ENCODE measurements at regions not wholly inside any gene's neighbourhood (a gene's known extent, or its start where the extent isn't known, plus 50 kb on each side); places are given as distances from the start of the nearest gene placed in this dataset.

- H3K36me3 ChIP-seq (ENCODE audit: control insufficient read depth, insufficient read depth, low read length) = no peaks in the 10 kb centered on the region
- no peaks in the 10 kb centered on the region for H3K4me1 ChIP-seq (ENCODE audit: control insufficient read depth, insufficient read depth, low read length)
- no peak overlapping the region for H3K9ac ChIP-seq (ENCODE audit: low read depth, low read length)
- no peaks in the 10 kb centered on the region for H3K27me3 ChIP-seq (ENCODE audit: control insufficient read depth, insufficient read depth, low read length)
- H3K4me3 ChIP-seq (ENCODE audit: low read depth, low read length) = no peak overlapping the region
- H3K27ac ChIP-seq (ENCODE audit: low read depth, low read length) = no peak overlapping the region
- no peaks in the 10 kb centered on the region for H3K9me3 ChIP-seq (ENCODE audit: control insufficient read depth, insufficient read depth, low read length)
Observed at GRCh38 chr1:219460081-219460895, 152.6 kb downstream of the ZC3H11B start.

GRCh38 chr1:219459351-219460080 is 153.4 kb downstream of the ZC3H11B start:
- H3K4me1 ChIP-seq (ENCODE audit: control insufficient read depth, insufficient read depth, low read length) = no peaks in the 10 kb centered on the region
- no peaks in the 10 kb centered on the region for H3K36me3 ChIP-seq (ENCODE audit: control insufficient read depth, insufficient read depth, low read length)
- H3K27me3 ChIP-seq (ENCODE audit: control insufficient read depth, insufficient read depth, low read length) = no peaks in the 10 kb centered on the region
- no peaks in the 10 kb centered on the region for H3K9me3 ChIP-seq (ENCODE audit: control insufficient read depth, insufficient read depth, low read length)
- no peak overlapping the region for H3K9ac ChIP-seq (ENCODE audit: low read depth, low read length)
- no peak overlapping the region for H3K4me3 ChIP-seq (ENCODE audit: low read depth, low read length)
- H3K27ac ChIP-seq (ENCODE audit: low read depth, low read length) = no peak overlapping the region

- Histone ChIP-seq H3K36me3 (ENCODE audit: control insufficient read depth, insufficient read depth, low read length) (no peaks in the 10 kb centered on the region), H3K4me3 (ENCODE audit: low read depth, low read length) (no peak overlapping the region), H3K27me3 (ENCODE audit: control insufficient read depth, insufficient read depth, low read length) (no peaks in the 10 kb centered on the region), H3K9ac (ENCODE audit: low read depth, low read length) (no peak overlapping the region), H3K9me3 (ENCODE audit: control insufficient read depth, insufficient read depth, low read length) (no peaks in the 10 kb centered on the region), H3K27ac (ENCODE audit: low read depth, low read length) (no peak overlapping the region), H3K4me1 (ENCODE audit: control insufficient read depth, insufficient read depth, low read length) (no peaks in the 10 kb centered on the region)
Observed at GRCh38 chr1:219446288-219446687, 166.6 kb downstream of the ZC3H11B start.

- Histone ChIP-seq H3K9me3 (ENCODE audit: control insufficient read depth, insufficient read depth, low read length) (no peaks in the 10 kb centered on the region), H3K9ac (ENCODE audit: low read depth, low read length) (no peak overlapping the region)
Observed at GRCh38 chr1:219445864-219446263, 167.0 kb downstream of the ZC3H11B start.

GRCh38 chr1:219444474-219444873 is 168.4 kb downstream of the ZC3H11B start:
- Histone ChIP-seq H3K27me3 (ENCODE audit: control insufficient read depth, insufficient read depth, low read length) (no peaks in the 10 kb centered on the region), H3K9ac (ENCODE audit: low read depth, low read length) (no peak overlapping the region), H3K27ac (ENCODE audit: low read depth, low read length) (no peak overlapping the region), H3K4me3 (ENCODE audit: low read depth, low read length) (no peak overlapping the region), H3K36me3 (ENCODE audit: control insufficient read depth, insufficient read depth, low read length) (no peaks in the 10 kb centered on the region), H3K4me1 (ENCODE audit: control insufficient read depth, insufficient read depth, low read length) (no peaks in the 10 kb centered on the region), H3K9me3 (ENCODE audit: control insufficient read depth, insufficient read depth, low read length) (no peaks in the 10 kb centered on the region)

More at GRCh38 chr1:219445864-219446263, 167.0 kb downstream of the ZC3H11B start:
- Histone ChIP-seq H3K4me1 (ENCODE audit: control insufficient read depth, insufficient read depth, low read length) (no peaks in the 10 kb centered on the region), H3K27ac (ENCODE audit: low read depth, low read length) (no peak overlapping the region), H3K4me3 (ENCODE audit: low read depth, low read length) (no peak overlapping the region), H3K27me3 (ENCODE audit: control insufficient read depth, insufficient read depth, low read length) (no peaks in the 10 kb centered on the region), H3K36me3 (ENCODE audit: control insufficient read depth, insufficient read depth, low read length) (no peaks in the 10 kb centered on the region)

GRCh38 chr1:219443763-219444162 is 169.1 kb downstream of the ZC3H11B start:
- no peaks in the 10 kb centered on the region for H3K9me3 ChIP-seq (ENCODE audit: control insufficient read depth, insufficient read depth, low read length)
- no peaks in the 10 kb centered on the region for H3K27me3 ChIP-seq (ENCODE audit: control insufficient read depth, insufficient read depth, low read length)
- H3K36me3 ChIP-seq (ENCODE audit: control insufficient read depth, insufficient read depth, low read length) = no peaks in the 10 kb centered on the region
- H3K27ac ChIP-seq (ENCODE audit: low read depth, low read length) = no peak overlapping the region
- no peak overlapping the region for H3K9ac ChIP-seq (ENCODE audit: low read depth, low read length)
- H3K4me1 ChIP-seq (ENCODE audit: control insufficient read depth, insufficient read depth, low read length) = no peaks in the 10 kb centered on the region
- no peak overlapping the region for H3K4me3 ChIP-seq (ENCODE audit: low read depth, low read length)

- Histone ChIP-seq H3K9me3 (ENCODE audit: control insufficient read depth, insufficient read depth, low read length) (no peaks in the 10 kb centered on the region), H3K27ac (ENCODE audit: low read depth, low read length) (no peak overlapping the region), H3K4me3 (ENCODE audit: low read depth, low read length) (no peak overlapping the region), H3K9ac (ENCODE audit: low read depth, low read length) (no peak overlapping the region), H3K36me3 (ENCODE audit: control insufficient read depth, insufficient read depth, low read length) (no peaks in the 10 kb centered on the region), H3K27me3 (ENCODE audit: control insufficient read depth, insufficient read depth, low read length) (no peaks in the 10 kb centered on the region), H3K4me1 (ENCODE audit: control insufficient read depth, insufficient read depth, low read length) (no peaks in the 10 kb centered on the region)
Observed at GRCh38 chr1:219442611-219443061, 170.3 kb downstream of the ZC3H11B start.

DNA sequence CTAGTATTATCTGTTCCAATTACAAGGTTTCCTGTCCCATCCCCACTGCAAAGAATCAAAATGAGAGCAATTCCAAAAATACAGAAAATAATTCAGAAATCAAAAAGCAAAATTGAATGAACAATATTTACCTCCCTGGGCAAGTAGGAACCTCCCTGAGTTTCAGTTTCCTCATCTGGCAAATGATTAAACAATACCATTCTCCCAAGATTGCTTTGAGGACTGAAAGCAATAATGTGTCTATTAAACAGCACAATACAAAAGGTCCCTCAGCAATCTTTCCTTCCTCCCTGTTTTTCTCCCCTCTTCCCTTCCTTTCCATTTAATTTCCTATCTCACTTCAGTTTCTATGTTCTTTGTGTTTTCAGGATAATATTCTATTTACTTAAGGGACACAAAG is 171.0 kb downstream of the ZC3H11B start:
- no peaks in the 10 kb centered on the region for H3K27me3 ChIP-seq (ENCODE audit: control insufficient read depth, insufficient read depth, low read length)
- no peaks in the 10 kb centered on the region for H3K36me3 ChIP-seq (ENCODE audit: control insufficient read depth, insufficient read depth, low read length)
- H3K9me3 ChIP-seq (ENCODE audit: control insufficient read depth, insufficient read depth, low read length) = no peaks in the 10 kb centered on the region
- H3K27ac ChIP-seq (ENCODE audit: low read depth, low read length) = no peak overlapping the region
- no peak overlapping the region for H3K9ac ChIP-seq (ENCODE audit: low read depth, low read length)
- no peak overlapping the region for H3K4me3 ChIP-seq (ENCODE audit: low read depth, low read length)
- no peaks in the 10 kb centered on the region for H3K4me1 ChIP-seq (ENCODE audit: control insufficient read depth, insufficient read depth, low read length)

DNA sequence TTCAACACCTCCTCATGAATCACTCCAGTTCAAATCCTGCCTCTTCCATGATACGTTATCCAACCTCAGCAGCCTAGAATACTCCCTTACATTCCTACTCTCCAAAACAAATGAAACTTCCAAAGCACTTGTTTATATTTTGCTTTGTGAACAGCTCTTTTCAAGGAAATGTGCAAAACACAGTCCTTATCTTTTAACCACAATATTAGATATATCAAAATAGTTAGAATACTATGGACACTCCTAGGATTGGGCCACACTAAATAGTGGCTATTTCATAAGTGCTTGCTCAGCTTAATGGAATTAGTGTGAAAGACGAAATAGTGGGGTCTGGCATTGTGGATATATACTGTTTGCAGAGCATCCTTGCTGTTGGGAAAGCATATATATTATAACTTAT is 173.5 kb downstream of the ZC3H11B start:
- no peaks in the 10 kb centered on the region for H3K9me3 ChIP-seq (ENCODE audit: control insufficient read depth, insufficient read depth, low read length)
- no peak overlapping the region for H3K4me3 ChIP-seq (ENCODE audit: low read depth, low read length)

DNA sequence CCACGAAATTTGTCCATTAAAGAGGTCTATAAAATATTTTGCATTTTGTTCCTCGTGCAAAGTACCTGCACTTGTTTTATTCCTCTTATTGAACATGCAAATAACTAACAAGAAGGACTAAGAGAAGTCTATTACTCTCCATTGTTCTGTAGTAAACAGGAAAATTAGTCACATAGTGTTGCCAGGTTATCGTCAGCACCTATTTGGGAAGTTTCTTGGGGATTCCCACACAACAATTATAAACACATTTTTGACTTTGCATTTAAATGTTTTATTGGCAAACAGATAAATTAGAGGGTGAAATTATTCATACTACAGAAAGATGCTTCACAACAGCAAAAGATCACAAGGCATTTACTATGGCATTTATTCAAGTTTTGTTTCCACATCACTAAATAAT is 174.5 kb downstream of the ZC3H11B start:
- Histone ChIP-seq H3K4me3 (ENCODE audit: low read depth, low read length) (no peak overlapping the region), H3K27me3 (ENCODE audit: control insufficient read depth, insufficient read depth, low read length) (no peaks in the 10 kb centered on the region), H3K4me1 (ENCODE audit: control insufficient read depth, insufficient read depth, low read length) (peaks cover 9% of the 10 kb centered on the region; the same call in 1 of the 2 replicates), H3K27ac (ENCODE audit: low read depth, low read length) (no peak overlapping the region), H3K9me3 (ENCODE audit: control insufficient read depth, insufficient read depth, low read length) (no peaks in the 10 kb centered on the region), H3K9ac (ENCODE audit: low read depth, low read length) (no peak overlapping the region), H3K36me3 (ENCODE audit: control insufficient read depth, insufficient read depth, low read length) (no peaks in the 10 kb centered on the region)

More for the DNA sequence above, 173.5 kb downstream of the ZC3H11B start:
- H3K4me1 ChIP-seq (ENCODE audit: control insufficient read depth, insufficient read depth, low read length) = 0 out of 2 replicates have a peak, but pooled peaks cover 4% of the 10 kb centered on the region
- H3K27ac ChIP-seq (ENCODE audit: low read depth, low read length) = no peak overlapping the region
- H3K36me3 ChIP-seq (ENCODE audit: control insufficient read depth, insufficient read depth, low read length) = no peaks in the 10 kb centered on the region
- no peak overlapping the region for H3K9ac ChIP-seq (ENCODE audit: low read depth, low read length)
- H3K27me3 ChIP-seq (ENCODE audit: control insufficient read depth, insufficient read depth, low read length) = no peaks in the 10 kb centered on the region

- H3K27ac ChIP-seq (ENCODE audit: low read depth, low read length) = no peak overlapping the region
Observed at GRCh38 chr1:219434923-219435297, 178.0 kb downstream of the ZC3H11B start.

More at GRCh38 chr1:219434923-219435297, 178.0 kb downstream of the ZC3H11B start:
- no peaks in the 10 kb centered on the region for H3K27me3 ChIP-seq (ENCODE audit: control insufficient read depth, insufficient read depth, low read length)
- no peaks in the 10 kb centered on the region for H3K36me3 ChIP-seq (ENCODE audit: control insufficient read depth, insufficient read depth, low read length)
- no peaks in the 10 kb centered on the region for H3K9me3 ChIP-seq (ENCODE audit: control insufficient read depth, insufficient read depth, low read length)
- no peak overlapping the region for H3K4me3 ChIP-seq (ENCODE audit: low read depth, low read length)
- H3K9ac ChIP-seq (ENCODE audit: low read depth, low read length) = no peak overlapping the region
- H3K4me1 ChIP-seq (ENCODE audit: control insufficient read depth, insufficient read depth, low read length) = peaks cover 9% of the 10 kb centered on the region; the same call in 1 of the 2 replicates

Measured in HUES48 (cell line).